Heart left ventricle (tissue), 16 donors: ENCODE measurements at regions not wholly inside any gene's neighbourhood (a gene's known extent, or its start where the extent isn't known, plus 50 kb on each side); places are given as distances from the start of the nearest gene placed in this dataset.

Experiments used
- ATAC-seq, 4 donors: fragments of 200-7000 bp; cut with Tn5 transposase; one replicate each; pipeline ENCODE4 v1.9.1; 2020 to 2022; ENCODE audit warnings: moderate library complexity in 4 of 4, mild to moderate bottlenecking in 3 of 4, moderate number of reproducible peaks in 1 of 4
- DNase-seq, 5 donors: peaks; one replicate each; pipeline ENCODE4 v3.0.0-alpha.2; 2020
- H3K27ac ChIP-seq, 12 donors: fragments of 200-600 bp; sonication (generic) in 4 of 12; one replicate each; pipeline versions ENCODE4 v1.5.0 to v1.8.0; 2016 to 2022; ENCODE audit warnings: mild to moderate bottlenecking in 2 of 12
- H3K27me3 ChIP-seq, 9 donors: fragments of 200-600 bp; sonication (generic) in 2 of 9; one replicate each; pipeline versions ENCODE4 v1.5.1 to v1.8.0; 2016 to 2022; ENCODE audit warnings: mild to moderate bottlenecking in 3 of 9
- H3K36me3 ChIP-seq, 9 donors: fragments of 200-600 bp; sonication (generic) in 2 of 9; one replicate each; pipeline versions ENCODE4 v1.5.0 to v1.8.0; 2018 to 2022; ENCODE audit warnings: mild to moderate bottlenecking in 2 of 9
- H3K4me1 ChIP-seq, 12 donors: fragments of 200-600 bp; sonication (generic) in 4 of 12; one replicate each; pipeline versions ENCODE4 v1.5.0 to v1.8.0; 2016 to 2022; ENCODE audit warnings: mild to moderate bottlenecking in 3 of 12
- H3K4me3 ChIP-seq, 12 donors: fragments of 200-600 bp; sonication (generic) in 4 of 12; one replicate each; pipeline versions ENCODE4 v1.5.0 to v1.8.0; 2017 to 2022; ENCODE audit warnings: mild to moderate bottlenecking in 9 of 12, moderate library complexity in 4 of 12
- H3K9me3 ChIP-seq, 12 donors: fragments of 200-600 bp; sonication (generic) in 4 of 12; one replicate each; pipeline versions ENCODE4 v1.5.0 to v1.8.0; 2016 to 2022; ENCODE audit warnings: mild to moderate bottlenecking in 1 of 12
- POLR2A ChIP-seq, 2 donors: fragments of 450-650 bp; IDR thresholded peaks; one replicate each; pipeline ENCODE4 v1.6.1; 2017; ENCODE audit warnings: antibody characterized with exemption in 2 of 2, mild to moderate bottlenecking in 2 of 2, moderate library complexity in 2 of 2
- WGBS, 4 donors: extraction: QIAGEN DNeasy Blood & Tissue Kit in 2 of 4; methylation state at CpG; one replicate each; pipeline versions ENCODE4 v1.1.5 to v1.1.7; 2013 to 2018; 5-methylcytosine and 5-hydroxymethylcytosine counted together
- intact Hi-C, 10 donors: fragments of 100-400 bp; cut with DNase I; formaldehyde crosslinking; loops; one replicate each; pipeline versions ENCODE4 v1.11.1 to v1.14.2; 2022
- TF ChIP-seq, protein P1 (sequence below), 12 donors: fragments of 200-600 bp; sonication (generic) in 4 of 12; IDR thresholded peaks; one replicate each; pipeline versions ENCODE4 v1.5.0 to v1.8.0; 2018 to 2022; ENCODE audit warnings: antibody characterized with exemption in 12 of 12, mild to moderate bottlenecking in 5 of 12
- donor health status: ischemic (EF 13 %, LVEDD 7.1; RV severe dilation, severe dysfunction).
- donor health status: healthy with polysubstance abuse.
- donor health status: DM: no; HTN: yes; CAD: no.
- donor health status: DM: no; HTN: no; CAD: no.
- donor health status: ischemic (EF 25% LVEDD 6.9; RV normal size, moderate dysfunction).
- donor health status: ischemic (EF 25% LVEDD 5.7; RV mildly dilated, moderate dysfunction).
- donor health status: healthy.
- donor health status: DM: yes; HTN: yes; CAD: no.
- donor health status: ischemic (EF 35%, LVEDD 5.7; RV mildly dilated, moderate dysfunction).
- donor health status: nonischemic (EF 11% LVEDD 7.7; RV severe dilation, severe dysfunction).
- donor health status: DM: yes; HTN: yes; CAD: no.
- donor health status: PGD.
- donor health status: ischemic (EF 29% LVEDD 5.4; RV normal size, mild dysfunction).
- donor health status: nonischemic (EF 23%, LVEDD 6.1; RV moderate dilation, normal function).

DNA sequence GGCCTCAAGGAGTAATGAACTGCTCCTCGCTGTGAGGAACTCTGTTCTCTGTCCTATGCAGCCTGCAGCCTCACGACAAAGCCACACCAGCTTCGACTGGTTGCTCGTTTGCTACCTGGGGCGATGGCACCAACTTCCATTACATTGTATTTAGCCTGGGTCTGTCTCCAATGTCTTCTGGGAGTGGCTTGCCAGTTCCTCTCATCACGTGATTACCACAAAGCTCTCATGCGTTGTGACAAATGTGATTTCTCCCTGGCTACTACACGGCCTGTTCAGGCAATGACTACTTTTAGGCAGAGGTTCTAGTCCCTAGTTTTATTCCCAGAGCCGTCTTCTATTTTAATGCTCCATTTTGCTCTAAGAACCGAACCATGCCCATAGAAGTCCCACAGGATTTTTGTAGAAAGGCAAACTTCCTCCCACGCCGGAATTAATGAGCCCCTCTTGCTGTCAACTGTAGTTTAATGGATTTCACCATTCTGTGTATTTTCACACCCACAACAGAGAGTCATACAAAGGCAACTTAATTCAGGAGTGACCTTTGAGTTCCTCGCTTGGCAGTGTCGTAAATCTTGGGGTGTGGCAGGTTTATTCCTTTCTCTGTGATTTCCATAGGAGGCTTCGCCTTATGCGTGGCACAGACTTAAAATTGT lies 351.9 kb downstream of the EFNB2 start:
- TF ChIP-seq, protein P1, sequence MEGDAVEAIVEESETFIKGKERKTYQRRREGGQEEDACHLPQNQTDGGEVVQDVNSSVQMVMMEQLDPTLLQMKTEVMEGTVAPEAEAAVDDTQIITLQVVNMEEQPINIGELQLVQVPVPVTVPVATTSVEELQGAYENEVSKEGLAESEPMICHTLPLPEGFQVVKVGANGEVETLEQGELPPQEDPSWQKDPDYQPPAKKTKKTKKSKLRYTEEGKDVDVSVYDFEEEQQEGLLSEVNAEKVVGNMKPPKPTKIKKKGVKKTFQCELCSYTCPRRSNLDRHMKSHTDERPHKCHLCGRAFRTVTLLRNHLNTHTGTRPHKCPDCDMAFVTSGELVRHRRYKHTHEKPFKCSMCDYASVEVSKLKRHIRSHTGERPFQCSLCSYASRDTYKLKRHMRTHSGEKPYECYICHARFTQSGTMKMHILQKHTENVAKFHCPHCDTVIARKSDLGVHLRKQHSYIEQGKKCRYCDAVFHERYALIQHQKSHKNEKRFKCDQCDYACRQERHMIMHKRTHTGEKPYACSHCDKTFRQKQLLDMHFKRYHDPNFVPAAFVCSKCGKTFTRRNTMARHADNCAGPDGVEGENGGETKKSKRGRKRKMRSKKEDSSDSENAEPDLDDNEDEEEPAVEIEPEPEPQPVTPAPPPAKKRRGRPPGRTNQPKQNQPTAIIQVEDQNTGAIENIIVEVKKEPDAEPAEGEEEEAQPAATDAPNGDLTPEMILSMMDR (IDR thresholded peaks at IDR 0.05) = no peak
- TF ChIP-seq POLR2A (IDR thresholded peaks at IDR 0.05) = no peak
- Histone ChIP-seq H3K27ac (no peak overlapping the region), H3K36me3 (no peaks in the 10 kb centered on the region), H3K4me1 (no peaks in the 10 kb centered on the region), H3K27me3 (no peaks in the 10 kb centered on the region), H3K4me3 (no peak overlapping the region), H3K9me3 (peaks cover 0 to 7% (median 0%) of the 10 kb centered on the region in 12 donors)
- 90 to 92% (median 91%) methylated on average over 16 of the region's 16 CpGs for WGBS, 4 donors
- DNase-seq = no peak
- intact Hi-C loops = no loop called here
- no peak for ATAC-seq

DNA sequence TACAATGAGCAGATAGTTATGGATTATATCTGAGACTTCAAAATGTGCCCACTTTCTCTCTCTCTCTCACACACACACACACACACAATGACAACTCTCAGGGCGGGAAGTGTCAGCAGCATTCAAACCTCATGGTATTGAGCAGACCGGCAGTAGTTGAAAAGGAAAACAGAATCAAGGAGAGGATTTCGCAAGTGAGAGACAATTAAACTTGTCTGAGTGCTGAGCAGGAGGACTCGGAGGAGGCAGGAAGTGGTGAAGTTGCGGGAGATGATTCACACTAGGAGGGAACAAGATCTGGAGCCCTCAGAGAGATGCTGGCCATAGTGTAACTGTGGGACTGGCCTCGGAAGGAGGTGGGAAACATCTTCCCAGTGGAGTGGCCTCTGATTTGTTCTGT lies 353.1 kb downstream of the EFNB2 start:
- no peak for TF ChIP-seq POLR2A (IDR thresholded peaks at IDR 0.05)
- TF ChIP-seq, protein P1 (IDR thresholded peaks at IDR 0.05) = no peak
- Histone ChIP-seq H3K27ac (no peak overlapping the region), H3K27me3 (no peaks in the 10 kb centered on the region), H3K4me3 (no peak overlapping the region), H3K4me1 (no peaks in the 10 kb centered on the region), H3K9me3 (peaks cover 0 to 7% (median 0%) of the 10 kb centered on the region in 12 donors), H3K36me3 (no peaks in the 10 kb centered on the region)
- no peak for ATAC-seq
- 65 to 69% (median 68%) methylated on average over 6 of the region's 6 CpGs for WGBS, 4 donors
- intact Hi-C loops = no loop called here
- DNase-seq = no peak

DNA sequence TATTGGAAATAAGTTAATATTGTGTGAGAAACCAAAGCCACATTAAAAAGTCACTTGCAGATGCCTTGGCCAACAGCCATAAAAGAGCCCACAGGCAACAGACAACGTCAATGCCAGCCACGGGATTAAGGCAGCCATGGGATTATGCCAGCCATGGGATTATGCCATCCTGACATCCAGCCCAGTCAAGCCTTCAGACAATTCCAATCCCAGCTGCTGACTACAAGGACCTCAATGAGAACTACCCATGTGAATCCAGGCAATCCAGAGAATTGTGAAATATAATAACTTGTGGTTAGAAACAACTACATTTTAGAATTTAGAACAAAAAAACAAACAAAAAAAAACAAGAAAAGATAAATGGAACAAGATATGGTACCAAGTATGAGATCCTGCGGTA lies 356.6 kb downstream of the EFNB2 start:
- intact Hi-C loops = no loop called here
- H3K4me3 ChIP-seq = no peak overlapping the region
- no peaks in the 10 kb centered on the region for H3K27me3 ChIP-seq
- peaks cover 0 to 7% (median 0%) of the 10 kb centered on the region in 12 donors for H3K9me3 ChIP-seq
- no peak for ATAC-seq
- TF ChIP-seq, protein P1 (IDR thresholded peaks at IDR 0.05) = no peak
- TF ChIP-seq POLR2A (IDR thresholded peaks at IDR 0.05) = no peak
- 74 to 94% (median 83%) methylated on average over 3 of the region's 3 CpGs for WGBS, 4 donors
- H3K4me1 ChIP-seq = no peaks in the 10 kb centered on the region
- no peak for DNase-seq
- H3K36me3 ChIP-seq = no peaks in the 10 kb centered on the region
- no peak overlapping the region for H3K27ac ChIP-seq

DNA sequence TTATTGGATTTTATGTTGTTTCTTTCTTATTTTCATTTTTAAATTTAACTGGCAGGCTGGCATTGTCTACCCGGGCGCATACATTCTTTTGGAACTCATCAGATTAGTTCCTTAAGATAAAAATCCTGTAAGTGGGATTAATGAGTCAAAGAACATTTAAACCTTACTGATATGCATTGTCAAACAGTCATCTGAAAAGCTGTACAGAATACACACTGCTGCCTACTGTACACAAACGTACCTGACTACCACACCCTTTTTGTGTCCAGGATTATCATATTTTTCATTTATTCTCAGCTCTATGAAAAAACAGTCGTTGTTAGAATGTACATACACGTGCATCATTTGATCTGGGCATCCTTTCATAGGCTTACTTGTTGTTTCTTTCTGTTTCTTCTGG lies 358.3 kb downstream of the EFNB2 start:
- Histone ChIP-seq H3K27me3 (no peaks in the 10 kb centered on the region), H3K27ac (no peak overlapping the region), H3K4me1 (no peaks in the 10 kb centered on the region), H3K9me3 (peaks cover 0 to 7% (median 0%) of the 10 kb centered on the region in 12 donors), H3K36me3 (no peaks in the 10 kb centered on the region), H3K4me3 (no peak overlapping the region)
- 74 to 91% (median 85%) methylated on average over 5 of the region's 5 CpGs for WGBS, 4 donors
- DNase-seq (no peak), ATAC-seq (no peak)
- intact Hi-C loops = no loop called here
- TF ChIP-seq POLR2A (IDR thresholded peaks at IDR 0.05) = no peak
- TF ChIP-seq, protein P1 (IDR thresholded peaks at IDR 0.05) = no peak
